GM18858 (cell line): ENCODE measurements at regions not wholly inside any gene's neighbourhood (a gene's known extent, or its start where the extent isn't known, plus 50 kb on each side); places are given as distances from the start of the nearest gene placed in this dataset.
"Not testable (repeated sequence)": the region's sequence is repeated elsewhere in the genome, so short reads cannot be mapped to it uniquely, and the experiment has no call there.

Experiments used
- ATAC-seq: cut with Tn5 transposase; IDR thresholded peaks from one replicate; pipeline ENCODE4 v1.9.1; 2021; ENCODE audit not compliant: unreplicated experiment

GRCh38 chr3:23111797-23112196, 91.3 kb upstream of the UBE2E2 start:
- no peak for ATAC-seq

GRCh38 chr3:23112491-23112890, 90.6 kb upstream of the UBE2E2 start:
- no peak for ATAC-seq

- ATAC-seq: no peak
Observed at GRCh38 chr3:23113455-23114171, 89.5 kb upstream of the UBE2E2 start.

- no peak for ATAC-seq
Observed at GRCh38 chr3:23114432-23114831, 88.7 kb upstream of the UBE2E2 start.

- ATAC-seq: no peak
Observed at GRCh38 chr3:23115171-23115877, 87.8 kb upstream of the UBE2E2 start.

GRCh38 chr3:23116081-23116837, 86.9 kb upstream of the UBE2E2 start:
- ATAC-seq: no peak

- ATAC-seq: no peak
Observed at GRCh38 chr3:23117856-23118255, 85.3 kb upstream of the UBE2E2 start.

GRCh38 chr3:23127196-23127595, 75.9 kb upstream of the UBE2E2 start:
- no peak for ATAC-seq

GRCh38 chr3:23128655-23129054, 74.5 kb upstream of the UBE2E2 start:
- no peak for ATAC-seq

GRCh38 chr3:23129117-23129516, 74.0 kb upstream of the UBE2E2 start:
- no peak for ATAC-seq

GRCh38 chr3:23129817-23130216, 73.3 kb upstream of the UBE2E2 start:
- no peak for ATAC-seq

- no peak for ATAC-seq
Observed at GRCh38 chr3:23130406-23130805, 72.7 kb upstream of the UBE2E2 start.

GRCh38 chr3:23135026-23135785, 67.9 kb upstream of the UBE2E2 start:
- no peak for ATAC-seq

GRCh38 chr3:23136054-23136453, 67.1 kb upstream of the UBE2E2 start:
- ATAC-seq: no peak

- ATAC-seq: not testable (repeated sequence)
Observed at GRCh38 chr3:23144051-23144450, 59.1 kb upstream of the UBE2E2 start.

- ATAC-seq: no peak
Observed at GRCh38 chr3:23146163-23146562, 57.0 kb upstream of the UBE2E2 start.

- ATAC-seq: no peak
Observed at GRCh38 chr3:23152989-23153388, 50.1 kb upstream of the UBE2E2 start.
